WTC11 (cell line): ENCODE measurements at regions not wholly inside any gene's neighbourhood (a gene's known extent, or its start where the extent isn't known, plus 50 kb on each side); places are given as distances from the start of the nearest gene placed in this dataset.

ENCODE experiments used
- ATAC-seq: fragments of 200-7000 bp; cut with Tn5 transposase; 2 replicates; pipeline ENCODE4 v1.10.0; 2021; ENCODE audit warnings: mild to moderate bottlenecking, moderate library complexity
- CTCF ChIA-PET: fragments of 300-600 bp; sonication (Branson Sonifier 250); formaldehyde crosslinking; loops from one replicate; lab custom pipeline; 2021; ENCODE audit warnings: antibody characterized with exemption; lab: Charles Lee
- POLR2A ChIA-PET: fragments of 350-600 bp; sonication (Branson Sonifier 250); formaldehyde crosslinking; loops from one replicate; lab custom pipeline; 2021; ENCODE audit warnings: antibody characterized with exemption; lab: Charles Lee
- DNase-seq: peaks from one replicate; pipeline ENCODE4 v3.0.0; 2021; ENCODE audit warnings: low spot score
- H3K27ac Mint-ChIP-seq: 2 replicates; pipeline ENCODE4 v1.8.0; 2021; ENCODE audit warnings: mixed read lengths
- H3K27me3 Mint-ChIP-seq: 2 replicates; pipeline ENCODE4 v1.8.0; 2021; ENCODE audit warnings: low read depth, mild to moderate bottlenecking, moderate library complexity, mixed read lengths
- H3K36me3 Mint-ChIP-seq: 2 replicates; pipeline ENCODE4 v1.8.0; 2021; ENCODE audit warnings: mixed read lengths
- H3K4me1 Mint-ChIP-seq: 2 replicates; pipeline ENCODE4 v1.8.0; 2022; ENCODE audit warnings: mixed read lengths
- H3K4me3 Mint-ChIP-seq: 2 replicates; pipeline ENCODE4 v1.8.0; 2021; ENCODE audit warnings: mild to moderate bottlenecking, moderate library complexity, mixed read lengths
- H3K9me3 Mint-ChIP-seq: 2 replicates; pipeline ENCODE4 v1.8.0; 2021; ENCODE audit warnings: mixed read lengths
- AFF4 ChIP-seq: sonication (generic); formaldehyde crosslinking; IDR thresholded peaks from 2 replicates; pipeline ENCODE4 v1.8.1; 2023; ENCODE audit warnings: mild to moderate bottlenecking, missing genetic modification reagents, borderline replicate concordance
- ATF6 ChIP-seq: sonication (generic); formaldehyde crosslinking; IDR thresholded peaks from 2 replicates; pipeline ENCODE4 v1.8.1; 2023; ENCODE audit warnings: mild to moderate bottlenecking, missing genetic modification reagents
- CBFB ChIP-seq: sonication (generic); formaldehyde crosslinking; IDR thresholded peaks from 2 replicates; pipeline ENCODE4 v1.8.1; 2022; ENCODE audit warnings: mild to moderate bottlenecking, low read depth, missing genetic modification reagents
- CREB1 ChIP-seq: sonication (generic); formaldehyde crosslinking; IDR thresholded peaks from 2 replicates; pipeline ENCODE4 v1.8.0; 2023; ENCODE audit warnings: mild to moderate bottlenecking, missing genetic modification reagents
- CTCF ChIP-seq: fragments of 200-600 bp; IDR thresholded peaks from 2 replicates; pipeline ENCODE4 v1.8.0; 2022; ENCODE audit warnings: antibody characterized with exemption
- E2F5 ChIP-seq: sonication (generic); formaldehyde crosslinking; IDR thresholded peaks from 2 replicates; pipeline ENCODE4 v1.8.1; 2022; ENCODE audit warnings: mild to moderate bottlenecking, moderate library complexity, missing genetic modification reagents
- ERG ChIP-seq: fragments of 250-450 bp; sonication (Bioruptor Pico); IDR thresholded peaks from 2 replicates; pipeline ENCODE4 v1.8.0; 2021; ENCODE audit warnings: mild to moderate bottlenecking
- ETV6 ChIP-seq: sonication (generic); formaldehyde crosslinking; IDR thresholded peaks from 2 replicates; pipeline ENCODE4 v1.8.1; 2022; ENCODE audit warnings: mild to moderate bottlenecking, missing genetic modification reagents
- FOXK1 ChIP-seq: sonication (generic); formaldehyde crosslinking; IDR thresholded peaks from 2 replicates; pipeline ENCODE4 v1.8.0; 2022; ENCODE audit warnings: mild to moderate bottlenecking, moderate library complexity, missing genetic modification reagents
- GTF2I ChIP-seq: fragments of 250-450 bp; sonication (Bioruptor Pico); conservative IDR thresholded peaks from 2 replicates; pipeline ENCODE4 v1.4.0; 2021; ENCODE audit warnings: mild to moderate bottlenecking
- HMGA2 ChIP-seq: fragments of 250-450 bp; sonication (Bioruptor Pico); IDR thresholded peaks from 2 replicates; pipeline ENCODE4 v1.4.0; 2021; ENCODE audit warnings: mild to moderate bottlenecking, moderate library complexity
- JAZF1 ChIP-seq: fragments of 250-450 bp; sonication (Bioruptor Pico); IDR thresholded peaks from 2 replicates; pipeline ENCODE4 v1.9.0; 2021; ENCODE audit warnings: moderate library complexity, mild to moderate bottlenecking, inconsistent platforms
- PRRX2 ChIP-seq: fragments of 250-450 bp; sonication (Bioruptor Pico); IDR thresholded peaks from 2 replicates; pipeline ENCODE4 v1.8.0; 2021; ENCODE audit warnings: mild to moderate bottlenecking
- RELA ChIP-seq: sonication (generic); formaldehyde crosslinking; IDR thresholded peaks from 2 replicates; pipeline ENCODE4 v1.8.1; 2022; ENCODE audit warnings: missing genetic modification reagents, mild to moderate bottlenecking, borderline replicate concordance
- RORB ChIP-seq: fragments of 250-450 bp; sonication (Bioruptor Pico); IDR thresholded peaks from 2 replicates; pipeline ENCODE4 v1.9.0; 2021; ENCODE audit warnings: mild to moderate bottlenecking
- SMAD3 ChIP-seq: sonication (generic); formaldehyde crosslinking; IDR thresholded peaks from 2 replicates; pipeline ENCODE4 v1.8.0; 2022; ENCODE audit warnings: missing genetic modification reagents, mild to moderate bottlenecking, borderline replicate concordance
- SOX15 ChIP-seq: fragments of 250-450 bp; sonication (Bioruptor Pico); IDR thresholded peaks from 2 replicates; pipeline ENCODE4 v1.9.0; 2021; ENCODE audit warnings: mild to moderate bottlenecking
- TCF7 ChIP-seq: sonication (generic); formaldehyde crosslinking; IDR thresholded peaks from 2 replicates; pipeline ENCODE4 v1.8.0; 2022; ENCODE audit warnings: mild to moderate bottlenecking, low read depth, missing genetic modification reagents, moderate library complexity
- USF1 ChIP-seq: sonication (generic); formaldehyde crosslinking; IDR thresholded peaks from 2 replicates; pipeline ENCODE4 v1.8.0; 2022; ENCODE audit warnings: mild to moderate bottlenecking, missing genetic modification reagents
- ZNF317 ChIP-seq: sonication (generic); formaldehyde crosslinking; IDR thresholded peaks from 2 replicates; pipeline ENCODE4 v1.8.1; 2023; ENCODE audit warnings: low read depth, mild to moderate bottlenecking, moderate library complexity, missing genetic modification reagents, borderline replicate concordance
- ZNF423 ChIP-seq: fragments of 250-450 bp; sonication (Bioruptor Pico); IDR thresholded peaks from 2 replicates; pipeline ENCODE4 v2.1.2; 2022; ENCODE audit warnings: mild to moderate bottlenecking, moderate library complexity
- ZNF671 ChIP-seq: fragments of 250-450 bp; sonication (Bioruptor Pico); IDR thresholded peaks from 2 replicates; pipeline ENCODE4 v1.8.0; 2021; ENCODE audit warnings: mild to moderate bottlenecking

- no peak for TF ChIP-seq ATF6 (CRISPR knock-in tag)
- TF ChIP-seq PRRX2 (CRISPR knock-in tag) = no peak
- TF ChIP-seq SMAD3 (CRISPR knock-in tag) = no peak
- no peak for TF ChIP-seq ZNF317 (CRISPR knock-in tag)
These were observed 203.4 kb downstream of the UBE3A start (continued) for GRCh38 chr15:25235391-25235790.

GRCh38 chr15:25236143-25236860 is 202.5 kb downstream of the UBE3A start:
- ATAC-seq (no peak), DNase-seq (no peak)
- Mint-ChIP-seq H3K27me3 (no peaks in the 10 kb centered on the region), H3K4me1 (no peaks in the 10 kb centered on the region), H3K36me3 (peaks cover 43% of the 10 kb centered on the region), H3K4me3 (no peak overlapping the region), H3K27ac (no peak overlapping the region), H3K9me3 (peaks cover 51% of the 10 kb centered on the region)
- ChIA-PET CTCF (no interaction called here), POLR2A (no interaction called here)
- TF ChIP-seq CBFB (CRISPR knock-in tag) (no peak), HMGA2 (CRISPR knock-in tag) (no peak), JAZF1 (CRISPR knock-in tag) (no peak), SOX15 (CRISPR knock-in tag) (no peak), GTF2I (CRISPR knock-in tag) (no peak), AFF4 (CRISPR knock-in tag) (no peak)
- TF ChIP-seq, all 79 proteins: peak for 0

GRCh38 chr15:25236861-25237155 is 202.0 kb downstream of the UBE3A start:
- no peaks in the 10 kb centered on the region for H3K27me3 Mint-ChIP-seq
- H3K36me3 Mint-ChIP-seq = peaks cover 43% of the 10 kb centered on the region
- no peak overlapping the region for H3K27ac Mint-ChIP-seq
- ChIA-PET CTCF (no interaction called here), POLR2A (no interaction called here)
- ATAC-seq (no peak), DNase-seq (no peak)
- H3K9me3 Mint-ChIP-seq = peaks cover 54% of the 10 kb centered on the region
- no peak overlapping the region for H3K4me3 Mint-ChIP-seq
- H3K4me1 Mint-ChIP-seq = no peaks in the 10 kb centered on the region
- TF ChIP-seq CREB1 (CRISPR knock-in tag) = no peak
- no peak for TF ChIP-seq ERG (CRISPR knock-in tag)
- TF ChIP-seq RELA (CRISPR knock-in tag) = no peak
- no peak for TF ChIP-seq FOXK1 (CRISPR knock-in tag)
- no peak for TF ChIP-seq ETV6 (CRISPR knock-in tag)
- TF ChIP-seq JAZF1 (CRISPR knock-in tag) = no peak
- TF ChIP-seq ZNF423 (CRISPR knock-in tag) = no peak
- TF ChIP-seq HMGA2 (CRISPR knock-in tag) = no peak
- no peak for TF ChIP-seq TCF7 (CRISPR knock-in tag)
- TF ChIP-seq CTCF = no peak
- no peak for TF ChIP-seq USF1 (CRISPR knock-in tag)
- TF ChIP-seq E2F5 = no peak
- TF ChIP-seq ZNF671 = no peak
- no peak for TF ChIP-seq ATF6 (CRISPR knock-in tag)
- TF ChIP-seq RORB = no peak
